BLaER1 (cell line): ENCODE measurements at regions not wholly inside any gene's neighbourhood (a gene's known extent, or its start where the extent isn't known, plus 50 kb on each side); places are given as distances from the start of the nearest gene placed in this dataset.

Source experiments
- H3K27ac ChIP-seq: shearing (Covaris generic); formaldehyde crosslinking; 2 replicates; pipeline ENCODE4 v1.8.1; 2022
- H3K27me3 ChIP-seq: shearing (Covaris generic); formaldehyde crosslinking; 2 replicates; pipeline ENCODE4 v1.8.1; 2022
- H3K36me3 ChIP-seq: shearing (Covaris generic); formaldehyde crosslinking; 2 replicates; pipeline ENCODE4 v1.8.1; 2022
- H3K4me1 ChIP-seq: shearing (Covaris generic); formaldehyde crosslinking; 2 replicates; pipeline ENCODE4 v1.8.1; 2022
- H3K4me2 ChIP-seq: shearing (Covaris generic); formaldehyde crosslinking; 2 replicates; pipeline ENCODE4 v1.8.1; 2022
- H3K4me3 ChIP-seq: shearing (Covaris generic); formaldehyde crosslinking; 2 replicates; pipeline ENCODE4 v1.8.1; 2022
- H3K9ac ChIP-seq: shearing (Covaris generic); formaldehyde crosslinking; 2 replicates; pipeline ENCODE4 v1.8.1; 2022
- H3K9me3 ChIP-seq: shearing (Covaris generic); formaldehyde crosslinking; 2 replicates; pipeline ENCODE4 v1.8.1; 2022
- H4K20me1 ChIP-seq: shearing (Covaris generic); formaldehyde crosslinking; 2 replicates; pipeline ENCODE4 v1.8.1; 2022
- Cebpa-rat ChIP-seq: shearing (Covaris generic); IDR thresholded peaks from 2 replicates; pipeline ENCODE4 v1.8.1; 2022

DNA sequence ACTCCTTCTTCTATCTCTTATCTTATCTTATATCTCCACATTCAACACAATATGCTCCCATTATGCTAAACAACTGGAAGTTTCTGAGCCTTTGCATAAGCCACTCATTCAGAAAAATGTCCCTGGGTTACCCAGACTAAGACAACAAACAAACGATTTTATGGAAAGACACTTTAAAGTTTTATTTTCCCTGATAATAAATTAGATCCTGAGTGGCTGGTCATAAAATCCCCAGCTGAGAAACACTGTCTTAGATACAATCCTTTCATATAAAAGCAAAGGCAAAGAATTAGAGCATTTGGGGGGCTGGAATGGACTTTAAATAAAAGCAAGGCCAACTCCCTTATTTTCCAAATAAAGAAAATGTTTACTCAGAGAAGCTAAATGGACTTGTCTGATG is 322.3 kb downstream of the GBE1 start:
- H3K9me3 ChIP-seq, result no peaks in the 10 kb centered on the region

DNA sequence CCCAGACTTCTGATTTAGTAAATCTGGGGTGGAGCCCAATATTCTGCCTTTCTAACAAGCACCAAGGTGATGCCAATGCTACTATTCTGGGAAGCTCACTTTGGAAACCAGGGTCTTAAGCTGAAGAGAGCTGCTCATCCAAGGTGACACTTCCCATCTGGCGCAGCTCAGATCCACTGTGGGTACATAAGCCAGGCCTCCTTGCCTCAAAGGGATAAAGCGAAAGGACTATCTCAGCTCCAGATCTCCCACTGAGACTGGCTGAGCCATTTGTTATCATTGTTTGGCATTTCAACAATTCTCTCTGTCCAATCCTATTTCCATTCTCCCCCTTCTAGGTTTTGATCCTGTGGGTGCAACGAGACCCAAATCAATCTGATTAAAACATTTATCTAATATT is 323.8 kb downstream of the GBE1 start:
- Histone ChIP-seq H3K27ac (no peak overlapping the region), H3K9me3 (no peaks in the 10 kb centered on the region), H3K4me3 (no peak overlapping the region), H3K36me3 (no peaks in the 10 kb centered on the region), H3K4me1 (no peaks in the 10 kb centered on the region), H4K20me1 (no peaks in the 10 kb centered on the region), H3K9ac (no peak overlapping the region), H3K27me3 (no peaks in the 10 kb centered on the region), H3K4me2 (no peak overlapping the region)
- no peak for TF ChIP-seq Cebpa-rat

More for the DNA sequence above, 322.3 kb downstream of the GBE1 start:
- H3K27ac ChIP-seq, result no peak overlapping the region
- no peak overlapping the region for H3K9ac ChIP-seq
- no peaks in the 10 kb centered on the region for H4K20me1 ChIP-seq
- no peak overlapping the region for H3K4me3 ChIP-seq
- H3K4me1 ChIP-seq, result no peaks in the 10 kb centered on the region
- TF ChIP-seq Cebpa-rat, result no peak
- no peaks in the 10 kb centered on the region for H3K27me3 ChIP-seq
- no peak overlapping the region for H3K4me2 ChIP-seq
- H3K36me3 ChIP-seq, result no peaks in the 10 kb centered on the region

DNA sequence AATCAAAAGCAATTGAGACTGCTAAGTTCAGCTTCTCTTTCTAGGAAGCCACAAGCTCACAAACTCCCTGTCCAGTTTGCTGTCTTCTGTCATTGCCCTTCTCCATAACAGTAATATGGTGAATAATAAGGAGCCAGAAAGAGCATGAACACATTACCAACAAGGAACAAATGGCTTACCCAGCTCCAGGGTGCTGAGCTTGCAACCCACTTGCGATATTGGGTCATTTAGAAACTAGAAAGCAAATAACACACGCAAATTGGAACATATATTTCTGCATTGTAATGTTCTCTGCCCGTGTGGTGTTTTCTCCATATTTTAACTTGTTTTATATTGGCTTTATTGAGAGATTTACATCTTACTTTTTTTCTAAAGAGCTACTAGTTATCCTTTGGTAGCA is 325.3 kb downstream of the GBE1 start:
- H3K4me1 ChIP-seq, result no peaks in the 10 kb centered on the region
- H3K27ac ChIP-seq, result no peak overlapping the region
- no peaks in the 10 kb centered on the region for H3K36me3 ChIP-seq
- no peaks in the 10 kb centered on the region for H3K27me3 ChIP-seq
- no peaks in the 10 kb centered on the region for H3K9me3 ChIP-seq
- H3K9ac ChIP-seq, result no peak overlapping the region
- H4K20me1 ChIP-seq, result no peaks in the 10 kb centered on the region
- H3K4me3 ChIP-seq, result no peak overlapping the region
- no peak overlapping the region for H3K4me2 ChIP-seq
- TF ChIP-seq Cebpa-rat, result no peak

DNA sequence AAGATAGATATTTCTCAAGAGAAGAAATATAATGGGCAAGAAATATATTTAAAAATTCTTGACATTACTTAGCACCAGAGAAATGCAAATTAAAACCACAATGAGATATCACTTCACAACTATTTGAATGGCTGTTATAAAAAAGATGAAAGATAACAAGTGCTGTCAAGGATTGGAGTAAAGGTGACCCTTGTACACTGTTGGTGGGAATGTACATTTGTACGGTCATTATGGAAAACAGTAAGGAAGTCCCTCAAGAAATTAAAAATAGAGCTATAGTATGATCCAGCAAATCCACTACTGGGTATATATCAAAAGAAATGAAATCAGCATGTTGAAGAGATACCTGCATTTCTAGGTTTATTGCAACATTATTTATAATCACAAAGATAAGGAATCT is 326.4 kb downstream of the GBE1 start:
- H3K9me3 ChIP-seq, result no peaks in the 10 kb centered on the region
- no peaks in the 10 kb centered on the region for H4K20me1 ChIP-seq
- no peaks in the 10 kb centered on the region for H3K4me1 ChIP-seq
- H3K27ac ChIP-seq, result no peak overlapping the region
- no peak for TF ChIP-seq Cebpa-rat
- no peak overlapping the region for H3K9ac ChIP-seq
- H3K36me3 ChIP-seq, result no peaks in the 10 kb centered on the region
- H3K4me2 ChIP-seq, result no peak overlapping the region
- H3K4me3 ChIP-seq, result no peak overlapping the region
- H3K27me3 ChIP-seq, result no peaks in the 10 kb centered on the region

DNA sequence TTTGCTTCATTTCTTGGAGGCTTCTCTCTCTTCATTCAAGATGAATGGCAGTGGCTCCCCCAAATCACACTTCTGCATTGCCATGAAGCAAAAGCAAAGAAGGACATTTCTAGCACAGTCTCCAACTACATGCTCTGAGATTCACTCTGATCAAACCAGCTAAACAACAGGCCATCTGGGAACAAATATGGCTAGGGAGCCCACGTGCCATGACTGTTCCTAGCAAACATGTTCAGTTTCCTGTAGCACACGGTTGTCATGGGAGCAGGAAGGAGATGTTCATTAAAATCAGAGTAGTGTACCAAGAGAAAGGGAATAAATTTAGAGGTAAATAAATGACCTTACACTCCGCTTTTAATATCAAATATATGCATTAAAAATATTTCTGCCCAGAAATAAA is 327.3 kb downstream of the GBE1 start:
- Histone ChIP-seq H3K4me2 (no peak overlapping the region), H3K9ac (no peak overlapping the region)

DNA sequence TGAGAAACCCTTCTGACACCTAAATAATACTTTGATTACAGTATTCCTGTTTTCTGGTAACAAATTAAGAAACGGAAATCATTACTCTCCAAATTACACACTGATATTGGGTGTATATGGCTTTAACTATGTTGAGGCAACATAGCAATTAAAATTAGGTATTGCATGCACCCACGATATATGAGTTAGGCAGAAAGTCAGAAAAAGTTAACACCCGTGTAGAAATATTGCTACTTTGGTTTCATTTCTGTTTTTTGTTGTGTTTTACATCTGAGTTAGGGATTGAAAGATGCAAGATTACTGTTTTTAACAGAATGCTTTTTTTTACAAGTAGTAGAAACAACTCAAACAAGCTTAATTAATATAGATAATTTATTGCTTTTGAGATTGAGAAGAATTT is 327.8 kb downstream of the GBE1 start:
- Histone ChIP-seq H3K4me3 (no peak overlapping the region), H3K36me3 (no peaks in the 10 kb centered on the region), H4K20me1 (no peaks in the 10 kb centered on the region), H3K9me3 (no peaks in the 10 kb centered on the region), H3K27me3 (no peaks in the 10 kb centered on the region), H3K27ac (no peak overlapping the region), H3K9ac (no peak overlapping the region), H3K4me1 (no peaks in the 10 kb centered on the region), H3K4me2 (no peak overlapping the region)
- TF ChIP-seq Cebpa-rat, result no peak

More for the DNA sequence above, 327.3 kb downstream of the GBE1 start:
- Histone ChIP-seq H3K4me3 (no peak overlapping the region), H3K4me1 (no peaks in the 10 kb centered on the region), H3K36me3 (no peaks in the 10 kb centered on the region), H3K27ac (no peak overlapping the region), H3K27me3 (no peaks in the 10 kb centered on the region), H4K20me1 (no peaks in the 10 kb centered on the region), H3K9me3 (no peaks in the 10 kb centered on the region)
- TF ChIP-seq Cebpa-rat, result no peak

DNA sequence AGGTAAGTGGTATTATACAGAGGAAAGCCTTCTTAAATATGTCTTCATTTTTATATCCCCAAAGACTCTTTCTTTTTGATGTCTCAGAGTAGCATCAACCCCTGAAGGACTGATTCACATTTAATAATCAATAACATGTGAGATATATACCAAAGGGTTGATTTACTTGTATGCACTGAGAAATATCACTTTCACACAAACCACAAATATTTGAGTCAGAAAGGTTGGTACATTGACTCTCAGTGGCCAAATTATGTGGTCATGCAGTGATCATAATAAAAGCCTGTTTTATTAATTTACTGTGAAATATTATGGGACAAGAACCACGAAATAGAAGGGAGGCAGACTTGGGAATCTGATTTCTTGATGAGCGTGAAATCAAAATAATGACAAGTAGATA is 329.0 kb downstream of the GBE1 start:
- Histone ChIP-seq H3K9ac (no peak overlapping the region), H3K36me3 (no peaks in the 10 kb centered on the region), H3K27me3 (no peaks in the 10 kb centered on the region), H4K20me1 (no peaks in the 10 kb centered on the region), H3K9me3 (no peaks in the 10 kb centered on the region), H3K4me1 (no peaks in the 10 kb centered on the region), H3K4me2 (no peak overlapping the region), H3K27ac (no peak overlapping the region), H3K4me3 (no peak overlapping the region)
- TF ChIP-seq Cebpa-rat, result no peak

DNA sequence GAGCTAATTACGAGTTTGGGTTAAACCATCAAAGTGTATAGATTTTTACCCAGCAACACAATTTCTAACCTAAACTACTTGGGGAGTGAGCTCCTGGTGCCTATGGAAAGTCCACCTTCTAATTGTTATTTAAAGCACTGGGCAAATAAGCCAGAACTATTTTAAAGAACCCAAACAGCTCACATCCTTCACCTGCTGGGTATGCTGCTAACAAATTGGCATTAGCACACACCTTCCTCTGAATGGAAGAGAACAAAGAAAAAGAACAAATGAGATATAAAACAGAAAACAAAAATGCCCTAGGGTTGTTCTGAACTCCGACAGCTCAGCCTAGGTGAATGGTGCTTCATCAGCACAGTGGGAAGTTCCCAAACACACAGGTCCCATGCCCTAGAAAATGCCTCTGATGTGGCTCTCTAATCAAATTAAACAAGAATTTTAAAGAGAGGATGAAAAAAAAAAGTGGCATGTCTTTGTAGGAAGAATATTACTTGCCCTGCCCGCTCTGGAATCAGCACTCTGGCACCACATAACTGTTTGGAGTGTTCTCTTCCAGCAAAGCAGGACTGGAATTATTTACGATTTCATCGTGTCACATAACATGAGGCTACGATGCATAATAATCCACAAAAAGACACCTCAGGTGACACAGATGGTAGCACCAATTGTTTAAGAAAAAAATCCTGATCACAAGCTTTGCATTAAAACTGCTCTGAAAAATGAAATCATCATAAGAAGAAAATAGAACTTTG is 334.4 kb downstream of the GBE1 start:
- Histone ChIP-seq H3K4me2 (no peak overlapping the region), H3K4me3 (no peak overlapping the region), H3K27ac (no peak overlapping the region), H3K4me1 (no peaks in the 10 kb centered on the region), H3K9ac (no peak overlapping the region), H4K20me1 (no peaks in the 10 kb centered on the region), H3K9me3 (no peaks in the 10 kb centered on the region), H3K27me3 (no peaks in the 10 kb centered on the region), H3K36me3 (no peaks in the 10 kb centered on the region)
- TF ChIP-seq Cebpa-rat, result no peak

DNA sequence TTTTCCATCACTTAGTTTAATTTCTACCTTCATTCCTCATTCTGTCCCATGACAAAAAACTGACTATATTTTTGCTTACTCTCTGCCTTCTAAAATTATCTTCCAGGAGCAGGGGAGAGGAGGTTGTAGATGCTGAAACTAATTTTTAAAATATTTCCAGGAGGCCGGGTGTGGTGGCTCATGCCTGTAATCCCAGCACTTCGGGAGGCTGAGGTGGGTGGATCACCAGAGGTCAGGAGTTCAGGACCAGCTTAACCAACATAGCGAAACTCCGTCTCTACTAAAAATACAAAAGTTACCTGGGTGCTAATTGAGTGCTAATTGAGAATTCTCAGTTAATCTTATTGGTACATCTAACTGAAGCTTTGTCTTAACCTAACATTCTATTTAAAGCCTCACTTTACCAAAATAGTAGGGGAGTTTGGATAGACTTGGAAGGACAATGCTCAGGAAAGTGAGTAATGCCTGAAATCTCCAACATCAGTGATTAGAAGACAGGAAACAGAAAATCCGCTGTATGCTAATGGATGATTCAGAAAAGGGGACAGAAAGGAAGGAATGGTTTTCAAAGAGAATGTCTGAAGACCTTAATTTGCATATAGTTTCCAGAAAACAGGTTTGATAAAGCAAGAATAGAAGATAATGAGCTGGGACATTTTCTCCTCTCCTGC is 336.1 kb downstream of the GBE1 start:
- H3K9me3 ChIP-seq, result no peaks in the 10 kb centered on the region
- H3K9ac ChIP-seq, result no peak overlapping the region
- no peak for TF ChIP-seq Cebpa-rat
- no peaks in the 10 kb centered on the region for H3K36me3 ChIP-seq
- H3K4me2 ChIP-seq, result no peak overlapping the region
- no peak overlapping the region for H3K27ac ChIP-seq
- no peaks in the 10 kb centered on the region for H4K20me1 ChIP-seq
- H3K4me1 ChIP-seq, result no peaks in the 10 kb centered on the region
- no peaks in the 10 kb centered on the region for H3K27me3 ChIP-seq
- H3K4me3 ChIP-seq, result no peak overlapping the region

DNA sequence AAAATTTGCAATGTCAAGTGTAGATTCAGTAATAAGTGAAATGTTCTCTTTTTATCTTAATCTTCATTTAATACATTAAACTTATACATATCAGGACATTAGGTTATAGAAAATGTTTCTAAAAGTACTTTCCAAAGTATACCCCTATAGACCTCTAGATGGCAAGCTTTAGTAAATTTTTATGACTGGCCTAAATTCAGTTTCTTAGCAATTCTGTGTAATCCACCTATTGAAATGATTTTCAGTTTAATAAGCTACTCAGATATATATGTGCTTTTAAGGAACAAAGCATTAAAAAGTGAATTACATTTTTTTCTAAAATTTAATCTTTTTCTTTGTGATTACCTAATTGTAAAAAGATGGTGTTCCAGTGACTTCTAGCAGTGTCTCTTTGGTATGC is 342.2 kb downstream of the GBE1 start:
- H4K20me1 ChIP-seq, result no peaks in the 10 kb centered on the region
- H3K4me2 ChIP-seq, result no peak overlapping the region
- no peak overlapping the region for H3K9ac ChIP-seq
- H3K9me3 ChIP-seq, result no peaks in the 10 kb centered on the region
- H3K27ac ChIP-seq, result no peak overlapping the region
- H3K4me3 ChIP-seq, result no peak overlapping the region
- TF ChIP-seq Cebpa-rat, result no peak
- H3K27me3 ChIP-seq, result no peaks in the 10 kb centered on the region
- H3K4me1 ChIP-seq, result no peaks in the 10 kb centered on the region
- no peaks in the 10 kb centered on the region for H3K36me3 ChIP-seq

DNA sequence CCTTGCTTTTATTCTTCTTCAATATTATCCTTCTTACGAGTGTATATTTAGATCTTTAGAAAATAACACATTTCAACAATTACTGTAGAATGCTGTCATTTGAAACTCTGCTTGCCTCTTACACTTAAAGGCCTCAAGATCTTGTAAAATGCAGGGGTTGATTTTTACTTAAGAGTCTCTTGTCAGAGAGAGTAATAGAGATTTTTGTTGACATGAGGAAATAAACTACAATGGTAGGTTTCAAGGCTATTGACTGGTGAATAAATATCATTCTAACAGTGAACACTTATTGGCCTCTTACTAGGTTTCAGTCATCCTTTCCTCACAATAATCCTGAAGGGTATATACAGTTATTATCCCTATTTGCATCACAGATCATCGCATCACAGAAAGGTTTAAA is 344.6 kb downstream of the GBE1 start:
- no peaks in the 10 kb centered on the region for H3K4me1 ChIP-seq
- no peak overlapping the region for H3K4me3 ChIP-seq
- no peaks in the 10 kb centered on the region for H4K20me1 ChIP-seq
- H3K9ac ChIP-seq, result no peak overlapping the region
- H3K4me2 ChIP-seq, result no peak overlapping the region
- TF ChIP-seq Cebpa-rat, result no peak
- H3K36me3 ChIP-seq, result no peaks in the 10 kb centered on the region
- H3K27me3 ChIP-seq, result no peaks in the 10 kb centered on the region
- no peaks in the 10 kb centered on the region for H3K9me3 ChIP-seq
- H3K27ac ChIP-seq, result no peak overlapping the region
